Skin epidermis (tissue), 12 donors: ENCODE measurements at regions not wholly inside any gene's neighbourhood (a gene's known extent, or its start where the extent isn't known, plus 50 kb on each side); places are given as distances from the start of the nearest gene placed in this dataset.
"Not testable (repeated sequence)": the region's sequence is repeated elsewhere in the genome, so short reads cannot be mapped to it uniquely, and the experiment has no call there.

Experiments used
- H3K27ac ChIP-seq, 21 experiments: fragments of 200-600 bp; sonication (generic) in 11 of 21; one replicate each; pipeline ENCODE4 v1.5.0; 2020; ENCODE audit warnings: mild to moderate bottlenecking in 3 of 21, inconsistent platforms in 2 of 21, moderate library complexity in 2 of 21
- H3K4me3 ChIP-seq, 7 experiments: fragments of 200-600 bp; sonication (generic) in 2 of 7; one replicate each; pipeline ENCODE4 v1.5.0; 2020; ENCODE audit warnings: inconsistent platforms in 2 of 7, mild to moderate bottlenecking in 2 of 7, moderate library complexity in 1 of 7

GRCh38 chr9:97771641-97772040, 74.5 kb upstream of the XPA start:
- H3K4me3 ChIP-seq: no peak overlapping the region
- H3K27ac ChIP-seq: no peak overlapping the region

- no peak overlapping the region for H3K27ac ChIP-seq
- no peak overlapping the region for H3K4me3 ChIP-seq
These were observed 75.0 kb upstream of the XPA start for GRCh38 chr9:97772145-97772544.

GRCh38 chr9:97773091-97773490, 76.0 kb upstream of the XPA start:
- Histone ChIP-seq H3K4me3 (no peak overlapping the region), H3K27ac (peak overlapping the region in 2 of 21 experiments; percentile 37 to 40)

- peak overlapping the region in 2 of 21 experiments; percentile 37 to 40 for H3K27ac ChIP-seq
- no peak overlapping the region for H3K4me3 ChIP-seq
These were observed 76.6 kb upstream of the XPA start for GRCh38 chr9:97773723-97774122.

- Histone ChIP-seq H3K4me3 (no peak overlapping the region), H3K27ac (no peak overlapping the region)
These were observed 77.5 kb upstream of the XPA start for GRCh38 chr9:97774673-97775072.

GRCh38 chr9:97778740-97779139, 74.3 kb upstream of the FOXE1 start:
- H3K4me3 ChIP-seq, H3K27ac ChIP-seq: not testable (repeated sequence)

GRCh38 chr9:97779608-97780007, 73.4 kb upstream of the FOXE1 start:
- no peak overlapping the region for H3K4me3 ChIP-seq
- H3K27ac ChIP-seq: no peak overlapping the region

GRCh38 chr9:97781902-97782301, 71.1 kb upstream of the FOXE1 start:
- H3K4me3 ChIP-seq: no peak overlapping the region
- no peak overlapping the region for H3K27ac ChIP-seq

- Histone ChIP-seq H3K27ac (no peak overlapping the region), H3K4me3 (no peak overlapping the region)
These were observed 66.7 kb upstream of the FOXE1 start for GRCh38 chr9:97786341-97786740.

- H3K27ac ChIP-seq: no peak overlapping the region
- no peak overlapping the region for H3K4me3 ChIP-seq
These were observed 65.5 kb upstream of the FOXE1 start for GRCh38 chr9:97787551-97787950.

- H3K27ac ChIP-seq: no peak overlapping the region
- H3K4me3 ChIP-seq: no peak overlapping the region
These were observed 64.0 kb upstream of the FOXE1 start for GRCh38 chr9:97788763-97789663.

GRCh38 chr9:97790542-97790941, 62.5 kb upstream of the FOXE1 start:
- H3K27ac ChIP-seq: no peak overlapping the region
- no peak overlapping the region for H3K4me3 ChIP-seq

GRCh38 chr9:97791542-97791941, 61.5 kb upstream of the FOXE1 start:
- Histone ChIP-seq H3K27ac (no peak overlapping the region), H3K4me3 (no peak overlapping the region)

GRCh38 chr9:97793067-97793466, 60.0 kb upstream of the FOXE1 start:
- Histone ChIP-seq H3K27ac (no peak overlapping the region), H3K4me3 (no peak overlapping the region)

- Histone ChIP-seq H3K27ac (no peak overlapping the region), H3K4me3 (no peak overlapping the region)
These were observed 58.4 kb upstream of the FOXE1 start for GRCh38 chr9:97794666-97795065.

- H3K4me3 ChIP-seq, H3K27ac ChIP-seq: not testable (repeated sequence)
These were observed 56.9 kb upstream of the FOXE1 start for GRCh38 chr9:97796176-97796575.

- no peak overlapping the region for H3K4me3 ChIP-seq
- H3K27ac ChIP-seq: no peak overlapping the region
These were observed 51.8 kb upstream of the FOXE1 start for GRCh38 chr9:97801180-97801579.

- no peak overlapping the region for H3K4me3 ChIP-seq
- H3K27ac ChIP-seq: peak overlapping the region in 4 of 21 experiments; percentile 36 to 67 (median 62)
These were observed 50.8 kb upstream of the FOXE1 start for GRCh38 chr9:97802276-97802675.

- H3K27ac ChIP-seq: peak overlapping the region in 13 of 21 experiments; percentile 2 to 69 (median 42)
These were observed 49.6 kb upstream of the FOXE1 start for GRCh38 chr9:97803167-97804058.

More at GRCh38 chr9:97803167-97804058, 49.6 kb upstream of the FOXE1 start:
- H3K4me3 ChIP-seq: peak overlapping the region; percentile 22 to 52 (median 35)
